IMR-90 (cell line): ENCODE measurements at regions not wholly inside any gene's neighbourhood (a gene's known extent, or its start where the extent isn't known, plus 50 kb on each side); places are given as distances from the start of the nearest gene placed in this dataset.

Source experiments
- ATAC-seq: fragments of 200-7000 bp; cut with Tn5 transposase; 2 replicates; pipeline ENCODE4 v1.9.1; 2020; ENCODE audit warnings: low read depth, mild to moderate bottlenecking, moderate library complexity
- BruUV-seq: library from RNA; stranded (reverse); fragments of 400-500 nt; replicated peaks from 2 replicates; lab custom pipeline; 2021; lab: Mats Ljungman, UMichigan
- CTCF ChIA-PET: fragments of 300-600 bp; formaldehyde crosslinking; extraction: SDS; loops from one replicate; lab custom pipeline; 2021; ENCODE audit warnings: antibody characterized with exemption; lab: Yijun Ruan, JAX
- POLR2A ChIA-PET: fragments of 300-600 bp; sonication (Branson Sonifier 250); formaldehyde crosslinking; loops from one replicate; lab custom pipeline; 2022; ENCODE audit warnings: antibody characterized with exemption; ENCODE audit not compliant: unreplicated experiment; lab: Charles Lee
- DNase-seq: peaks from one replicate; pipeline ENCODE4 v3.0.0; 2013
- H2AFZ ChIP-seq: replicated peaks from 2 replicates; pipeline ENCODE3; 2013; ENCODE audit warnings: low read length, mild to moderate bottlenecking; ENCODE audit not compliant: poor library complexity
- H2AK5ac ChIP-seq: 2 replicates; pipeline ENCODE4 v1.6.1; 2013; ENCODE audit warnings: low read depth, low read length, inconsistent platforms
- H2AK9ac ChIP-seq: replicated peaks from 2 replicates; pipeline ENCODE3; 2013; ENCODE audit warnings: mild to moderate bottlenecking, low read depth, low read length, moderate library complexity; ENCODE audit not compliant: poor library complexity
- H2BK120ac ChIP-seq: 2 replicates; pipeline ENCODE4 v1.6.1; 2013; ENCODE audit warnings: low read depth, low read length, inconsistent platforms
- H2BK15ac ChIP-seq: 3 replicates; pipeline ENCODE4 v1.6.1; 2013; ENCODE audit warnings: low read depth, low read length, inconsistent platforms
- H2BK20ac ChIP-seq: 2 replicates; pipeline ENCODE4 v1.6.1; 2013; ENCODE audit warnings: low read depth, mild to moderate bottlenecking, inconsistent platforms, low read length, moderate library complexity
- H2BK5ac ChIP-seq: 2 replicates; pipeline ENCODE4 v1.6.1; 2013; ENCODE audit warnings: mild to moderate bottlenecking, low read depth, low read length, inconsistent platforms; ENCODE audit not compliant: poor library complexity, severe bottlenecking
- H3K14ac ChIP-seq: replicated peaks from 2 replicates; pipeline ENCODE4 v1.6.1; 2013; ENCODE audit warnings: low read depth, low read length, inconsistent platforms
- H3K18ac ChIP-seq: 2 replicates; pipeline ENCODE4 v1.6.1; 2013; ENCODE audit warnings: low read depth, low read length, control low read depth
- H3K23ac ChIP-seq: 2 replicates; pipeline ENCODE4 v1.6.1; 2013; ENCODE audit warnings: low read depth, low read length, inconsistent platforms
- H3K27ac ChIP-seq: 2 replicates; pipeline ENCODE4 v1.5.1; 2013; ENCODE audit warnings: mild to moderate bottlenecking, control low read depth, low read length; ENCODE audit not compliant: insufficient read depth
- H3K27me3 ChIP-seq: 2 replicates; pipeline ENCODE4 v1.6.1; 2013; ENCODE audit warnings: low read length; ENCODE audit not compliant: control insufficient read depth, insufficient read depth
- H3K36me3 ChIP-seq: 2 replicates; pipeline ENCODE4 v1.6.1; 2013; ENCODE audit warnings: low read length, mixed read lengths; ENCODE audit not compliant: control insufficient read depth, insufficient read depth
- H3K4ac ChIP-seq: 2 replicates; pipeline ENCODE4 v1.6.1; 2013; ENCODE audit warnings: low read depth, low read length, inconsistent platforms
- H3K4me1 ChIP-seq: 2 replicates; pipeline ENCODE4 v1.6.1; 2013; ENCODE audit warnings: low read length, mixed read lengths; ENCODE audit not compliant: control insufficient read depth, insufficient read depth
- H3K4me2 ChIP-seq: 2 replicates; pipeline ENCODE4 v1.6.1; 2013; ENCODE audit warnings: low read depth, mild to moderate bottlenecking, control low read depth, low read length, moderate library complexity
- H3K4me3 ChIP-seq: 2 replicates; pipeline ENCODE4 v1.5.1; 2013; ENCODE audit warnings: low read depth, mild to moderate bottlenecking, control low read depth, low read length, moderate library complexity; ENCODE audit not compliant: insufficient read depth
- H3K56ac ChIP-seq: 2 replicates; pipeline ENCODE4 v1.6.1; 2013; ENCODE audit warnings: low read length, inconsistent platforms; ENCODE audit not compliant: insufficient read depth; ENCODE audit errors: extremely low read depth
- H3K79me1 ChIP-seq, 2 experiments: 2 replicates each; pipeline ENCODE4 v1.6.1; 2013; ENCODE audit warnings: low read length in 2 of 2, inconsistent platforms in 1 of 2, low read depth in 1 of 2
- H3K9ac ChIP-seq: 2 replicates; pipeline ENCODE4 v1.6.1; 2013; ENCODE audit warnings: low read depth, low read length, control low read depth
- H3K9me1 ChIP-seq: 2 replicates; pipeline ENCODE4 v1.6.1; 2013; ENCODE audit warnings: low read length, inconsistent platforms; ENCODE audit not compliant: insufficient read depth
- H3K9me3 ChIP-seq: 2 replicates; pipeline ENCODE4 v1.6.1; 2013; ENCODE audit warnings: low read length; ENCODE audit not compliant: control insufficient read depth, insufficient read depth
- H4K20me1 ChIP-seq: 2 replicates; pipeline ENCODE4 v1.6.1; 2013; ENCODE audit warnings: low read length, inconsistent platforms; ENCODE audit not compliant: insufficient read depth
- H4K5ac ChIP-seq: 2 replicates; pipeline ENCODE4 v1.6.1; 2013; ENCODE audit warnings: mild to moderate bottlenecking, low read depth, low read length, control low read depth
- H4K8ac ChIP-seq, 2 experiments: 2 replicates each; pipeline ENCODE4 v1.6.1; 2013; ENCODE audit warnings: low read depth in 2 of 2, low read length in 2 of 2, control low read depth in 1 of 2, inconsistent platforms in 1 of 2
- H4K91ac ChIP-seq: 2 replicates; pipeline ENCODE4 v1.6.1; 2013; ENCODE audit warnings: low read depth, low read length, inconsistent platforms; ENCODE audit not compliant: insufficient read depth
- BHLHE40 ChIP-seq: fragments of 150-350 bp; IDR thresholded peaks from 2 replicates; pipeline ENCODE4 v1.6.1; 2016; ENCODE audit warnings: mild to moderate bottlenecking, low read depth, low read length
- CEBPB ChIP-seq: IDR thresholded peaks from 2 replicates; pipeline ENCODE4 v1.6.1; 2012; ENCODE audit warnings: low read depth, low read length, improper control_type of control experiment
- CHD1 ChIP-seq: IDR thresholded peaks from 2 replicates; pipeline ENCODE4 v1.6.1; 2012; ENCODE audit warnings: low read depth, low read length, improper control_type of control experiment
- ELK1 ChIP-seq: fragments of 150-350 bp; IDR thresholded peaks from 2 replicates; pipeline ENCODE4 v1.6.1; 2016; ENCODE audit warnings: low read depth, mild to moderate bottlenecking, low read length, moderate library complexity, borderline replicate concordance
- FOS ChIP-seq: fragments of 150-350 bp; IDR thresholded peaks from 2 replicates; pipeline ENCODE4 v1.6.1; 2016; ENCODE audit warnings: low read depth, low read length
- MAFK ChIP-seq: IDR thresholded peaks from 2 replicates; pipeline ENCODE4 v1.6.1; 2012; ENCODE audit warnings: low read depth, low read length, improper control_type of control experiment
- MAZ ChIP-seq: IDR thresholded peaks from 2 replicates; pipeline ENCODE4 v1.6.1; 2012; ENCODE audit warnings: low read depth, mild to moderate bottlenecking, low read length, improper control_type of control experiment, moderate library complexity, borderline replicate concordance
- MXI1 ChIP-seq: IDR thresholded peaks from 2 replicates; pipeline ENCODE4 v1.6.1; 2012; ENCODE audit warnings: low read depth, mild to moderate bottlenecking, low read length, moderate library complexity, borderline replicate concordance
- NFE2L2 ChIP-seq: fragments of 150-350 bp; IDR thresholded peaks from 2 replicates; pipeline ENCODE4 v1.6.1; 2016; ENCODE audit warnings: low read depth, mild to moderate bottlenecking, low read length
- POLR2A ChIP-seq: IDR thresholded peaks from 2 replicates; pipeline ENCODE4 v1.6.1; 2012; ENCODE audit warnings: mild to moderate bottlenecking, low read depth, low read length
- RAD21 ChIP-seq: IDR thresholded peaks from 2 replicates; pipeline ENCODE4 v1.6.1; 2012; ENCODE audit warnings: low read length, improper control_type of control experiment
- RCOR1 ChIP-seq: IDR thresholded peaks from 2 replicates; pipeline ENCODE4 v1.6.1; 2012; ENCODE audit warnings: mild to moderate bottlenecking, low read length, improper control_type of control experiment; ENCODE audit not compliant: insufficient replicate concordance
- RFX5 ChIP-seq: IDR thresholded peaks from 2 replicates; pipeline ENCODE4 v1.8.0; 2012; ENCODE audit warnings: low read depth, mild to moderate bottlenecking, low read length, moderate library complexity
- SMC3 ChIP-seq: fragments of 150-350 bp; IDR thresholded peaks from 2 replicates; pipeline ENCODE4 v1.6.1; 2016; ENCODE audit warnings: low read depth, mild to moderate bottlenecking, antibody characterized with exemption, low read length, moderate library complexity
- WGBS, 2 experiments: methylation state at CpG; one replicate each; pipeline versions ENCODE4 v1.1.5 to v1.1.7; 2013; ENCODE audit warnings: missing lambda C conversion rate in 2 of 2; ENCODE audit not compliant: insufficient read length in 1 of 2; ENCODE audit errors: extremely low coverage in 2 of 2; 5-methylcytosine and 5-hydroxymethylcytosine counted together
- dilution Hi-C: fragments of 300-500 bp; cut with HindIII; formaldehyde crosslinking; loops from one replicate; pipeline ENCODE4 v1.14.3; 2018; ENCODE audit warnings: low sequenced_read_pairs; ENCODE audit not compliant: unreplicated experiment
- in situ Hi-C: fragments of 300-500 bp; cut with MboI; formaldehyde crosslinking; loops from 3 replicates; pipeline ENCODE4 v1.14.3; 2019; ENCODE audit warnings: low sequenced_read_pairs, inconsistent platforms, mixed read lengths
- intact Hi-C: fragments of 100-400 bp; cut with micrococcal nuclease; formaldehyde crosslinking; loops from 2 replicates; pipeline ENCODE4 v1.10.0; 2022
- TF ChIP-seq, protein P1 (sequence below): conservative IDR thresholded peaks from 2 replicates; pipeline ENCODE4 v1.5.1; 2012; ENCODE audit warnings: mild to moderate bottlenecking, low read depth, low read length, improper control_type of control experiment

GRCh38 chr21:19224090-19224489 is 820.5 kb upstream of the TMPRSS15 start:
- Histone ChIP-seq H3K27me3 (no peaks in the 10 kb centered on the region), H4K5ac (no peak overlapping the region), H3K4me1 (no peaks in the 10 kb centered on the region), H3K79me1 (no peaks in the 10 kb centered on the region), H2BK120ac (no peak overlapping the region), H2BK5ac (no peak overlapping the region), H3K4ac (no peak overlapping the region), H3K9ac (no peak overlapping the region), H2BK15ac (no peak overlapping the region), H4K8ac (no peak overlapping the region), H3K9me3 (no peaks in the 10 kb centered on the region; the same call in 1 of the 2 replicates), H2AK5ac (no peak overlapping the region), H3K36me3 (no peaks in the 10 kb centered on the region), H2BK20ac (no peak overlapping the region), H3K9me1 (no peaks in the 10 kb centered on the region), H4K91ac (no peak overlapping the region), H3K4me2 (no peak overlapping the region), H3K27ac (no peak overlapping the region), H3K4me3 (no peak overlapping the region), H2AK9ac (no peak overlapping the region), H3K18ac (no peak overlapping the region), H4K20me1 (no peaks in the 10 kb centered on the region), H3K23ac (no peak overlapping the region), H3K56ac (no peak overlapping the region), H3K14ac (no peak overlapping the region), H2AFZ (no peak overlapping the region)
- in situ Hi-C loops, result no loop called here
- DNase-seq (no peak), ATAC-seq (no peak)
- WGBS, 2 experiments, result 59% methylated on average over 4 of the region's 12 CpGs; no CpG with 5 or more reads in 1 of the 2 experiments
- intact Hi-C loops, result no loop called here
- no peak for TF ChIP-seq POLR2A
- no peak for TF ChIP-seq CEBPB
- no peak for TF ChIP-seq MAFK
- no peak for TF ChIP-seq MXI1
- TF ChIP-seq SMC3, result no peak
- TF ChIP-seq CHD1, result no peak
- no peak for TF ChIP-seq FOS
- no peak for TF ChIP-seq BHLHE40
- no peak for TF ChIP-seq ELK1
- TF ChIP-seq RAD21, result no peak
- no peak for TF ChIP-seq NFE2L2
- no peak for TF ChIP-seq RCOR1
- TF ChIP-seq, protein P1, sequence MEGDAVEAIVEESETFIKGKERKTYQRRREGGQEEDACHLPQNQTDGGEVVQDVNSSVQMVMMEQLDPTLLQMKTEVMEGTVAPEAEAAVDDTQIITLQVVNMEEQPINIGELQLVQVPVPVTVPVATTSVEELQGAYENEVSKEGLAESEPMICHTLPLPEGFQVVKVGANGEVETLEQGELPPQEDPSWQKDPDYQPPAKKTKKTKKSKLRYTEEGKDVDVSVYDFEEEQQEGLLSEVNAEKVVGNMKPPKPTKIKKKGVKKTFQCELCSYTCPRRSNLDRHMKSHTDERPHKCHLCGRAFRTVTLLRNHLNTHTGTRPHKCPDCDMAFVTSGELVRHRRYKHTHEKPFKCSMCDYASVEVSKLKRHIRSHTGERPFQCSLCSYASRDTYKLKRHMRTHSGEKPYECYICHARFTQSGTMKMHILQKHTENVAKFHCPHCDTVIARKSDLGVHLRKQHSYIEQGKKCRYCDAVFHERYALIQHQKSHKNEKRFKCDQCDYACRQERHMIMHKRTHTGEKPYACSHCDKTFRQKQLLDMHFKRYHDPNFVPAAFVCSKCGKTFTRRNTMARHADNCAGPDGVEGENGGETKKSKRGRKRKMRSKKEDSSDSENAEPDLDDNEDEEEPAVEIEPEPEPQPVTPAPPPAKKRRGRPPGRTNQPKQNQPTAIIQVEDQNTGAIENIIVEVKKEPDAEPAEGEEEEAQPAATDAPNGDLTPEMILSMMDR, result no peak
- no peak for TF ChIP-seq RFX5
- no peak for TF ChIP-seq MAZ
- no TSS peak for BruUV-seq
- ChIA-PET CTCF (interaction anchor here (0.6 kb wide), 1 partner anchor 162 kb away, joined by 3 read pairs; no protein-coding TSS in a partner anchor), POLR2A (no interaction called here)
- dilution Hi-C loops, result no loop called here
